Activated CD4-positive, alpha-beta T cell treated with anti-CD3 and anti-CD28 coated beads for 1 hour (primary cell): ENCODE measurements at regions not wholly inside any gene's neighbourhood (a gene's known extent, or its start where the extent isn't known, plus 50 kb on each side); places are given as distances from the start of the nearest gene placed in this dataset.

Source experiments
- DNase-seq: peaks from one replicate; pipeline ENCODE4 v3.0.0-alpha.2; 2020

GRCh38 chr20:51091406-51092195 is 68.7 kb upstream of the KCNG1 start:
- DNase-seq: no peak

GRCh38 chr20:51089840-51090239 is 66.9 kb upstream of the KCNG1 start:
- DNase-seq: no peak

GRCh38 chr20:51089272-51089781 is 66.4 kb upstream of the KCNG1 start:
- DNase-seq: no peak

DNA sequence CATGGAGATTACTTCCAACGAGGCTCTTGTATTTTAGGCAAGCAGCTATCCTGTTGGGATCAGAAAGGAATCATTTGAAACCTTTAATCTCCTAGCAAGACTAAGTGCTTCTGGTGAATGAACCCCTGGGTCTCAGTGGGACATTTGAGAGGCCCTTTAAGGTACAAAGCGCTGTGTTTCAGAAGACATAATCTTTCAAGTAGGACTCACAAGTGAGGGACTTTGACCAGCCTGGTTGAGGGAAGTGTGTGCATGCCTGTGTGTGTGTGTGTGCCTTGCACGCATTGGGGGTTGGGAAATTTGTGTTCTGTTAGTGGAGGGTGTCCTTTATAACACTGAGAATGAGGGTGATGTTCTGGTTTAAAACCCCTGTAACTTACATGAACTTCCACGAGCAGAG is 64.4 kb upstream of the KCNG1 start:
- DNase-seq: no peak

DNA sequence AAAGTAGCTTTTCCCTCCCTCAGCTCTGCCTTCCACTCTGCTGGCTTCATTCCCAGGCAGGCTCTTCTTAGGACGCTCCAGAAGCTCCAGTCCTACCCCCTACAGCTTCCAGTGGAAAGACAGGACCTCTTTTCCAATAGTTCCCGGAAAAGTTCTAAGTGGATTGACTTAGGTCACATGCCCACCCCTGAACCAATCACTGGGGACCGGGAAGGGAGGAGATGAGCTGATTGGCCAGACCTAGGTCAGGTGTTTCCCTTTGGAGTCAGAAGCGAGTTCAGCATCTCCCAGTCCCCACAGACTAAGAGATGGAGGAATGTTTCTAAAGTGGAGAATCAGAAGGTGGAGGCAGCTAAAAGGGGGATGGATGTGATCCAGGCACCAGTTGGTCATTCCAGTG is 62.9 kb upstream of the KCNG1 start:
- no peak for DNase-seq

- DNase-seq: no peak
Measured at GRCh38 chr20:51084593-51085377, 61.9 kb upstream of the KCNG1 start.

DNA sequence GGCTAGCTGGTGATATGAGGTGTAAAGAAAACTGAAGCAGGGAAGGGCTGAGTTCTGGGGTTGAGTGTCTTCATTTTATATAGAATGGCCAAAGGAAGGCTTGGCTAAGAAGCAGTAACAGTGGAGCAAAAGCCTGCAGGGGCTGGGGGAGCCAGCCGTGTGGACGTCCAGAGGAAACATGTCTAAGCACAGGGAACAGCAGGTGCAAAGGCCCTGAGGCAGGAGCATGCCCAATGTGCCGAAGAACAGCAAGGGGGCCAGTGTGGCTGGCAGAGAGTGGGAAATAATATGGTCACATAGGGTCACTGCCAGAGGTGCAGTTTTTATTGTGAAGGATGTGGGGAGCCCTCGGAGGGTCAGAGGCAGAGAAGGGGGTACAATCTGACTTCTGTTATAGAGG is 60.5 kb upstream of the KCNG1 start:
- DNase-seq: no peak

DNA sequence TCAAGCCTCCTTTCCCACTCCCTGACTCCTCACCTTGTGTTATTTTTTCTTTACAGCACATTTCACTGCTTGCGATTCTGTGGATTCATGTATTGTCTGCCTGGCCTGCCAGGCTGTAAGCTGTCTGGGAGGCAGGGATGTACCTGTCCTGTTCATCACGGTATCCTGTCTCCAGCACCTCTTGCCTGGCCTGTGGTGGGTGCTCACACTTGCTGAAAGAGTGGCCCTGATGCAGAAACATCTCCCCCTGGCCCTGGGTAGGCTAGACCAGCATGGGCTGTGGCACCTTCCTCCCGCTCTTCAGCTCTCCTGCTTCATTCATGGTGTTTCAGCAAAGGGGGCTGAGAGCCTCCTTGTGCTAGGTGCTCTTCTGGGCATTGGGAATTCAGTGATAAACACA is 60.1 kb upstream of the KCNG1 start:
- no peak for DNase-seq

- no peak for DNase-seq
Measured at GRCh38 chr20:51080516-51080915, 57.6 kb upstream of the KCNG1 start.

DNA sequence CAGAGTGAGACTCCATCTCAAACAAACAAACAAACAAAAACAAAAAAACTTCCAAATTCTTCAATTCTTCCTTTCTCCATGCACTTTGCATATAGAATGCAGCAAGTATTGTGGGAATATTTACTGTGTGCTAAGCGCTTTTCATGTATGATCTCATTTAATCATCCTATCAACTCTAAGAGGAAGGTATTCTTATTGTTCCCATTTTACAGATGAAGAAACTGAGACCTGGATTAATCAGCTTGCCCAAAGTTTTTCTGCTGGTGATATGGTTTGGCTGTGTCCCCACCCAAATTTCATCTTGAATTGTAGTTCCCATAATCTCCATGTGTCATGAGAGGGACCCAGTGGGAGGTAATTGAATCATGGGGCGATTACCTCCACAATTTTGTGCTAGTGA is 56.6 kb upstream of the KCNG1 start:
- DNase-seq: no peak

DNA sequence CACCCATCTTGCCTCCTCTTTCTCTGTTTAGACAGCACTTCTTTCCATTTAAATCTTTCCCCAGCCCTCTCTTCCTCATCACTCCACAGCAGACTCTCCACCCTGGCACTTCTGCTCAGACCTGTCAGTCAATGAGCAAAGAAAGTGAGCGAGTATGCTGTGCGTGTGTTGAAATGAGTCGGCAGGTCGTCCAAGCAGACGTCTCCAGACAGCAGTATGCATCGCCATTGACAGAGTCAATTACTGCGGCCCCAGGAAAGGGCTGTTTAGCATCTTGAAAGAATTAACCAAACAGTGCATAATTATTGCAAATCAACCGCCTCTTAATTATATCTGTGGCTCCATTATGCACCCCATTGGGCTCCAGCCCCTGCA is 54.8 kb upstream of the KCNG1 start:
- no peak for DNase-seq

- no peak for DNase-seq
Measured at GRCh38 chr20:51076786-51077685, 54.1 kb upstream of the KCNG1 start.

- DNase-seq: no peak
Measured at GRCh38 chr20:51074062-51074461, 51.2 kb upstream of the KCNG1 start.
